ENCODE measurements at regions not wholly inside any gene's neighbourhood (a gene's known extent, or its start where the extent isn't known, plus 50 kb on each side); places are given as distances from the start of the nearest gene placed in this dataset.

DNA sequence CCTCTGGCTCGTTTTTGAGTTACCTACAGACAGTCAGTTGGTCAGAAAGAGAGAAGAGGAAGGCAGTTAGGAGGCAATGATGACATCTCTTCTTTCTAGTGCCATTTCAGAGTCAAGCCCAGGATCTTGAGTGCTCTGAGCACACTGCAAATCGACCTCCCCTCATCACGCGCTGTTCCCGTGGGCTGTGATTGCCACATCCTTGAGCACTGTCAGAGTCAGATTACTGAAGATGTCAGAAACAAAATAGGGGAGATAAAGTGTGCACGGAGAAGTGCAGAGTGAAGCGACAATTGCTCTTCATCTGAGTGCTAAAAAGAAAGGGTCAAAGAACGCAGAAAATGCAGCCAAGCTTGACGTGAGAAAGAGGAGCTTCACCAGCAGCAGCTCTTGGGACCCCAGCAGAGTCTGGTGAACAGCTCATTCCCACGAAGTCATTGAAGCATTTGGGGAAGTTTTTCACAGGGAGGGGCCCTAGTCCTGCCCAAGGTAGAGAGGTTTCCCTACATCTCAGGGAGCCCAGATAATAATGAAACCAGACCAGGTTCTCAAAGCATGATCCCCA is 661.7 kb upstream of the AUTS2 start:
- no peak overlapping the region for H3K4me3 ChIP-seq (ENCODE audit: low read depth, low read length)
- TF ChIP-seq, protein P1, sequence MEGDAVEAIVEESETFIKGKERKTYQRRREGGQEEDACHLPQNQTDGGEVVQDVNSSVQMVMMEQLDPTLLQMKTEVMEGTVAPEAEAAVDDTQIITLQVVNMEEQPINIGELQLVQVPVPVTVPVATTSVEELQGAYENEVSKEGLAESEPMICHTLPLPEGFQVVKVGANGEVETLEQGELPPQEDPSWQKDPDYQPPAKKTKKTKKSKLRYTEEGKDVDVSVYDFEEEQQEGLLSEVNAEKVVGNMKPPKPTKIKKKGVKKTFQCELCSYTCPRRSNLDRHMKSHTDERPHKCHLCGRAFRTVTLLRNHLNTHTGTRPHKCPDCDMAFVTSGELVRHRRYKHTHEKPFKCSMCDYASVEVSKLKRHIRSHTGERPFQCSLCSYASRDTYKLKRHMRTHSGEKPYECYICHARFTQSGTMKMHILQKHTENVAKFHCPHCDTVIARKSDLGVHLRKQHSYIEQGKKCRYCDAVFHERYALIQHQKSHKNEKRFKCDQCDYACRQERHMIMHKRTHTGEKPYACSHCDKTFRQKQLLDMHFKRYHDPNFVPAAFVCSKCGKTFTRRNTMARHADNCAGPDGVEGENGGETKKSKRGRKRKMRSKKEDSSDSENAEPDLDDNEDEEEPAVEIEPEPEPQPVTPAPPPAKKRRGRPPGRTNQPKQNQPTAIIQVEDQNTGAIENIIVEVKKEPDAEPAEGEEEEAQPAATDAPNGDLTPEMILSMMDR (IDR thresholded peaks at IDR 0.05; ENCODE audit: insufficient read depth, low read depth, low read length, missing control alignments), result no peak
- no peak for DNase-seq (ENCODE audit: low read depth)

GRCh38 chr7:68938151-68938550 is 660.1 kb upstream of the AUTS2 start:
- no peak overlapping the region for H3K4me3 ChIP-seq (ENCODE audit: low read depth, low read length)
- no peak for DNase-seq (ENCODE audit: low read depth)
- TF ChIP-seq, protein P1 (IDR thresholded peaks at IDR 0.05; ENCODE audit: insufficient read depth, low read depth, low read length, missing control alignments), result no peak

DNA sequence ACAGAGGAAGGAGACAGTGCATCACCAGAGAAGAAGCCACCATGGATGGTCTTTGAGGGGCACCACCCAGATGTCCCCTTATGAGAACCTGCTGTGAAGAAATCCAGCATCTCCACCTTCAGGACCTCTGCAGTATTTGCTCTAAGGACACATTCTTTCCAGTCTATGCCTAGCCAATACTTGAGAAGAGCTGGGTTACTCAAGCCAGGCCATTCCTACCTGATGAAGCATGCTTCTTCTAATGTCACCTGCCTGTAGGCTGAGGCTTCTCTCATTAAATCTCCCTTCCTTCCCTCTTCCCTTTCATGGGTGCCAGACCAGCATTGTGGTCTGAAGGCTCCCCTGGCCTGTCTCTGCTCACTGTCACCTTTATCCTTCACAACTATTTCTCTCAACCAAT is 654.5 kb upstream of the AUTS2 start:
- H3K4me3 ChIP-seq (ENCODE audit: low read depth, low read length), result no peak overlapping the region
- TF ChIP-seq, protein P1 (IDR thresholded peaks at IDR 0.05; ENCODE audit: insufficient read depth, low read depth, low read length, missing control alignments), result no peak

DNA sequence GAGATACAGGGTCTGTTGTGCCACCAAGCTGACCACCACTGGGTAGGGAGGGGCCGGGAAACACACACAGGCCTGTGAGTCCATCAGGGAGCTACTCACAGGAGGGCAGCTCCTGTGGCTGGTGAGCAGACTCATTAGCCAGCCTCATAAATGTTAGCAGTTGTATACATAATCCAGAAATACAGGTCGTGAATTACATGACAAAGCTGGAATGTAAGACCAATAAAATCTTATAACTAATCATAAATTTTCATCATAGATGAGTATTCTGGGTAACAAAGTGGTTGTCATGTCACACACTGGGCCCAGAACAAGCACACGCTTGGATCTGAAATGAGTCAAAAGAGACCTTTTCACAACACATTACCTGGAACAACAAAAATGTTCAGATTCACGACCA is 642.6 kb upstream of the AUTS2 start:
- H3K4me3 ChIP-seq (ENCODE audit: low read depth, low read length), result no peak overlapping the region
- TF ChIP-seq, protein P1 (IDR thresholded peaks at IDR 0.05; ENCODE audit: insufficient read depth, low read depth, low read length, missing control alignments), result no peak
- no peak for DNase-seq (ENCODE audit: low read depth)

More for the DNA sequence above, 654.5 kb upstream of the AUTS2 start:
- no peak for DNase-seq (ENCODE audit: low read depth)

DNA sequence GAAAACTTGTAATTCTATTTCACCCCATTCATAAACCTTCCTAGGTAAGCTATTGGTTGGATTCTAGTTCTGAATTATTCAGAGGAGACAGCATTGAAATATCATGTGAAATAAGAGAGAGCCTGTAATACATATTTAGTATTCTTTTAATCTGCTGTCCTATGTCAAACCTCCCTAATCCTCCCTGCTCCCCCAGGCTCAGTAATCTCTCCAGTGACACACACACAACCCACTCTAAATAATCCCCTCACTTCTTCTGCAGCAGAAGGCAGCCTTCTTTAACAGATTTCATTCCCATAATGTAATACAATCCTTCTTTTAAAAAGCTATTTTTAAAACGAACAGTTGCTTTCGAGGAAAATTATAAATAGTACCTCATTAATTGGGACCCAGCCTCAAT is 639.7 kb upstream of the AUTS2 start:
- TF ChIP-seq, protein P1 (IDR thresholded peaks at IDR 0.05; ENCODE audit: insufficient read depth, low read depth, low read length, missing control alignments), result no peak
- H3K4me3 ChIP-seq (ENCODE audit: low read depth, low read length), result no peak overlapping the region
- no peak for DNase-seq (ENCODE audit: low read depth)

DNA sequence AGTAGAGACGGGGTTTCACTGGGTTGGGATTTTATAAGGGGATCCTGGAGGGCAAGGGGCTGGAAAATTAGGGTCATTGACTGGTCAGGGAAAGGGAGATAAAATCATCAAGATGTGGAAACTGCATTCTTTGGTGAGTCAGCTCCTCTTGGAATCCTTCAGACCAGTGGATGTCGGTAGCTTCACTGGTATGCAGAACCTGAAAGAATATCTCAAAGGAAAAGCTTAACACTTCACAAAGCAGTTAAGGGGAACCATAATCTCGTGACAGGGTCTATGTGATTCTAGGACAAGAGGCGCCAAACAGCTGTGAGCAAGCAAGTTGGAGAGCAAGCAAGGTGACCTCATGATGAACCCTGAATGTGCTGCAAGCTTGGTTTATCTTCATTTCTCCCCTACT is 634.7 kb upstream of the AUTS2 start:
- no peak overlapping the region for H3K4me3 ChIP-seq (ENCODE audit: low read depth, low read length)
- TF ChIP-seq, protein P1 (IDR thresholded peaks at IDR 0.05; ENCODE audit: insufficient read depth, low read depth, low read length, missing control alignments), result no peak
- DNase-seq (ENCODE audit: low read depth), result no peak

- no peak overlapping the region for H3K4me3 ChIP-seq (ENCODE audit: low read depth, low read length)
- no peak for DNase-seq (ENCODE audit: low read depth)
- TF ChIP-seq, protein P1 (IDR thresholded peaks at IDR 0.05; ENCODE audit: insufficient read depth, low read depth, low read length, missing control alignments), result no peak
Observed at GRCh38 chr7:68964060-68964459, 634.2 kb upstream of the AUTS2 start.

Measured in GM12865 (cell line).